HG03039 (cell line): ENCODE measurements at regions not wholly inside any gene's neighbourhood (a gene's known extent, or its start where the extent isn't known, plus 50 kb on each side); places are given as distances from the start of the nearest gene placed in this dataset.

Experiments used
- ATAC-seq: cut with Tn5 transposase; IDR thresholded peaks from one replicate; pipeline ENCODE4 v1.9.1; 2021; ENCODE audit warnings: mild to moderate bottlenecking, moderate library complexity; ENCODE audit not compliant: unreplicated experiment

DNA sequence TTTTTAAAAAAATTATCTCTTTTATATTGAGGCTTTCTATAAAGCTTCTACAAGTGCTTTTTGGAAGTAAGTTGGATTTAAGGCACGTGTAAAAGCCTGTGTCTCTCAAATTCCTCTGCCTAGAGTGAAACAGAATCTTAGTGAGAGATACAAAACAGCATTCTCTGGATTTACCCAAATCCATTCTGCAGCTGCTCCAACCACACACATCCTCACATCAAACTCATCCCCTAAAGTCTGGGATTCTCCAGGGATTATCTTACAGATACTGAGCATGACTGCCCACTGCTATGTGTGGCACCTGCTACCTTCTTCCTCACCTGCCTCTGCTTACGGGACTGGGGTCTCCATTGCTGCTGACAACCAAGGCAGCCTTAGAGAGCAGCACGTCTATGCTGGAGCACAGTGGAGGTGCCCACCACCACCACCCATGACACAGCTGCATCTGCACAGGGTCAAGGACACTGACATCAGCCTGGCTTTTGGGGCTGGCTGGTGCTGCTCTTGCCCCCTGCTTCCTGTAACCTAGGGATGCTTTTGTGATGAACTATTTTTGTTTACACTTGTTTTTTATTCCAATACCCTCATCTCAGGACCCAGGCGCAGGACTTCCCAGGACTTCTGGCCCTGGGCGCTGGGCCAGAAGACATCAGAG is 139.2 kb upstream of the NAMPT start:
- ATAC-seq: no peak

- ATAC-seq: no peak
These were observed 138.3 kb upstream of the NAMPT start for GRCh38 chr7:106423111-106423510.

DNA sequence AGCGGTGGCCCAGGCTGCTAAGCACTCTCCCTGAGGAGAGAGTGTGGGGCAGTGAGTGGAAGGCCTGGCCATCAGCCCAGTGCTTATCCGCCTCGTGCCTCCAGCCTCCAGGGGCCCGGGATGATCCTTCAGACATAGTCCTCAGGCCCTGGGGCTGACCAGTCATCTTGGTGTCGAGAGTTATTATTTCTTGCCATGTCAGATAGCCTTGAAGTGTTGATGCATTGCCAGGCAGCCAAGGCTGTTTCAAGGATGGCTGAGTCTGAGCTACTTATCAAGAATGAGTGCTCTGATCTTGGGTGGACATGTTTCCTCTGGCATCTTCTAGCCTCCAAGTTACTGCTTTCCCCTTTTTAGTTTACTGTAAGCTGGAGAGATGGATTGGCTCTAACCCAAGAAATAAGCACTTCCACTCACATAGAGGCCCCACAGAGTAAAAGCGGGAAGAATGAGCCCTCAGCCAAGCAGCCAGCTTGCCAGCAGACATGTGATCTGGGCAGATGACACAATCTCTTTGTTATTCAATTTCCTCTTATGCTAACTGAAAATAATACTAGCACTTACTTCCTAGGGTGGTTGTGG is 136.5 kb upstream of the NAMPT start:
- ATAC-seq: no peak

GRCh38 chr7:106420736-106421135 is 136.0 kb upstream of the NAMPT start:
- no peak for ATAC-seq

DNA sequence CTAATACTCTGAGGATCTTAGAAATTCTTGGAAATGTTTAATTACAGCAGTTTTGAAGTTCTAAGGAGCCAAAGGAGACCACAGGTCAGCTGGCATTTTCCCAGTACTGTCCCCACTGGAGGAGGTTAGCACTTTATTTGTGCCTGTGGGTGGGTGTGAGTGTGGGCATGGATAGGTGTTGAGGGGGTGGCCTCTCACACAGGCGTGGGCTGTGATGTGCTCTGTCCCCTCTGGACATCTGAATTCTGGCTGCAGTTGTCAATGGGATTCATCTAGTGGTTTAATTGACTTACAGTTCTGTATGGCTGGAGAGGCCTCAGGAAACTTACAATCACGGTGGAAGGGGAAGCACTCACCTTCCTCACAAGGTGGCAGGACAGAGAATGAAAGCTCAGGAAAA is 135.4 kb upstream of the NAMPT start:
- no peak for ATAC-seq

- ATAC-seq: no peak
These were observed 134.8 kb upstream of the NAMPT start for GRCh38 chr7:106419455-106420182.

GRCh38 chr7:106418526-106418925 is 133.7 kb upstream of the NAMPT start:
- no peak for ATAC-seq

DNA sequence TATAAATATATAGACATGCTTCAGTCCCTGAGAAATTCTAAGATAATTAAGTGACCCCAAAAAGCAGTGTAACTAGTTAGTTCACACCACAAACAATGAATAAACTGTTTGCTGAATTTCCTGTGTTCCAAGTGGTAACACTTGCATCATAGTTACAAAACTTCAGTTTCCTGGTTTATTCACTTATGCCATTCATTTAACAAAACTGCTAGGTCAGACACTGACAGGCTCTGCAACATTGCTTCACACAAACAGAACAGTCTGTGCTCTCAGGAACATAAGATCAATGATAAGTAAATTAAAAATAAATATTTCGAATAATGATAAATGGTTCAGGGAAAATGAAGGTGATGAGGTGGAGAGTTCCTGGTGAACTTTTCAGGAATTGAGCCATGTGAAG is 133.3 kb upstream of the NAMPT start:
- no peak for ATAC-seq

DNA sequence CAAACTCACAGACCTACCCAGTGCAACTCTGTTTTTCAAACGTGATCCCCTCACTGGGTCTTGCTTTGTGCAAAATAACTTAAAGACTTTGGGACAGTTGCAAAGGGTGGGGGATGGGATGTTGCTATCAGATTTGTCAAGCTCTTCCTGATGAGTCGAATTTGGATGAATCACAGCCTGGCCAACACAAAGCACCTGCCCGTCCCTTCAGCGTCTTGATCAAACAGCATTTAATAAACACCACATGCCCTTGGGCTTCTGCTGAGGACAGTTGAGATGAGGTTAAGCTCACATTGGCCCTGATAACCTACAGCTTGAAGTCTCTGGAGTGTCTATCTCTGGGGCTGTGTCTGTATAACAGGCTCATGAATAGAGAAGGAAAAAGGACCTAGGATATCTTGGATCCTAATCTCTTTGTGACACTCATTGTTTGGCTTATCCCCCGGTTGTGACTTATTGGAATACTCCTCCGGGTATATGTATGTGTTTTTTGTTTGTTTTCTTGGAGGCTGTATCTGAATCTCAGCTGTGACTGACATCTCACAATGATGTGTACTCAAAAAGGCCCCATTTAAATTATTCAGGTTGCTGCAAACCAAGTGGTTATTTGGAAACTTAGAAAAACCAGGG is 132.6 kb upstream of the NAMPT start:
- no peak for ATAC-seq

DNA sequence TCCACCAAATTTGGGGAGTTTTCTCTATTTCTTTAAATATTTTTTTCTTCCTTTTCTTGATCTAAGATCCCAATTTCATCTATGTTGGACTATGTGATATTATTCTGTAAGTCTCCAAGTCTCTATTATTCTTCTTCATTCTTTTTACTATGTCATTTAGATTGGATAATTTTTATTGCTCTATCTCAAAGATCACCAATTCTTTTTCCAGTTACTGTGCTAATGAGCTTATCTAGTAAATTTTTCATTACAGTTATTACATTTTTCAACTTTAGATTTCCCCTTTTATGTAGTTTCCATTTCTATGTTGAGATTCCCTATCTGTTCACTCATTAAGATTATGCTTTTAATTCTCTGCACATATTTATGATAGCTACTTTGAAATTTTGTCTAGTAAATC is 131.6 kb upstream of the NAMPT start:
- no peak for ATAC-seq

DNA sequence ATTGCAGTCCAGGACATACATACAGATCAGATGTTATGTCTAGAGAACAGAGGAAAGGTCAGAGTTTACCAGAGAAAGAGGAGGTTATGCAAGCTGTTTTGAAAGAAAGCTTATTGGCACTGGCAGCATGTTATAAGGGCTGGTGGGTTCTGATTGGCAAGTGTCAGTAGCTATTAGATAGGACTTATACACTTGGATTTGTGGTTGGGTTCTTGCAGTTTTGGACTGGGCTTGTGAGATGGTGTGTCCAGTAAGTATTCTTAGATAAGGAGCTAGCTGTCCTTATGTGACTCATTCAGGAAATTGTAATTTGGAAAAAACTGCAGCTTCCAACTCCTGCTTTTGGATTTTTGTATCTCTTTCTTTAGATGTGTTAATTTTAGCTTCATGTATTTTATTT is 130.7 kb upstream of the NAMPT start:
- no peak for ATAC-seq

GRCh38 chr7:106413446-106413845 is 128.7 kb upstream of the NAMPT start:
- ATAC-seq: no peak

- ATAC-seq: no peak
These were observed 120.9 kb upstream of the NAMPT start for GRCh38 chr7:106405697-106406141.

- ATAC-seq: no peak
These were observed 118.1 kb upstream of the NAMPT start for GRCh38 chr7:106402898-106403297.

DNA sequence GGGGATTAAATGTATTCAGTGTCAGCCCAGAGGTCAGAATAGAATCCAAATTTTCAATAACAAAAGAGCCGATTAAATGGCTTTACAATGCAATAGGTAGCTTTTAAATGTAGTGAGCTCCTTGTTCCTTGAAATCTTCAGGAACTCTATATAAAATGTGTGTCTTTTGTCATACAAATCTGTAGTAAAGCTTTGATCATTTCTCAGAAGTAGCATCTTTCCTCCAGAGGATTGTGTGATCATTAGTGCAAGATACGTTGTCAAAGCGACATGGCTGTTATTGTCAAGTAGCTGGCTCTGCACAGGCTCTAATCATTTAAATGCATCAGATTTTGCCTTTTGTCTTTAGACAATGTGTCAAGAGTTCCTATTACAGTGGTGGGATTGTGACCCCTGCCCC is 116.1 kb upstream of the NAMPT start:
- no peak for ATAC-seq

DNA sequence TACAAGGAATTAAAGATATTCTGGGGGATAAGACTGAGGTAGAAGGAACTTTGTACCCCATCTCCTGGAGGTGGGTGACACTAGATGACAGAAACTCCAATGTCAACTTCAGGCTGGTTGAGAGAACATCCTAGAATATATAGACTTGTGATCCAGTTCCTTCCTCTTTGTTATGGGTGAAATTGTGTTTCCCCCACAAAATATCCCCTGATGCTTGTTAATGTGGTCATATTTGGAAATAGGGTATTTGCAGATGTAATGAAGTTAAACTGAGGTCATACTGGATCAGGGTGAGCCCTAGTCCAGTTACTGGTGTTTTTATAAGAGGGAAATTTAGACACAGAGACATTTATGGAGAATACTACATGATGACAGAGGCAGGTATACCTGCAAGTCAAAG is 114.0 kb upstream of the NAMPT start:
- ATAC-seq: no peak

GRCh38 chr7:106397994-106398393 is 113.2 kb upstream of the NAMPT start:
- no peak for ATAC-seq

DNA sequence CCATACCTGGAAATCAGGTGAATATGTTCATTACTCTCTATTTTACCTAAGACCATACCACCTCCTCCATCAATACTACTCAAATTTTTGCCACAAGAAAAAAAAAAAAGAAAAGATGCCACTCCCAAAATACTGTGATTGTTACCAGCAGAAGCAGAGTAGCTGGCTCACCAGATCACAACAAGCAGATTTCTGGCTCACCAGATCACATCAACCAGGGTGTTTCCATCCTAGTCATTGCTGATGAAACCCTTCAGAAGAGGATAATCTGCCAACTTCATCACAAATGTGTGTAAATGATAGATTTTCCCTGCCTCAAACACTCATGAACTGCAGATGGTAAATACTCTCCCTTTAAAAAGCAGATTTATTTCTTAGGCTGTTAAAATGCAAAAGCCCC is 109.7 kb upstream of the NAMPT start:
- no peak for ATAC-seq

GRCh38 chr7:106393564-106394251 is 108.9 kb upstream of the NAMPT start:
- ATAC-seq: no peak

GRCh38 chr7:106392590-106392989 is 107.8 kb upstream of the NAMPT start:
- ATAC-seq: no peak

DNA sequence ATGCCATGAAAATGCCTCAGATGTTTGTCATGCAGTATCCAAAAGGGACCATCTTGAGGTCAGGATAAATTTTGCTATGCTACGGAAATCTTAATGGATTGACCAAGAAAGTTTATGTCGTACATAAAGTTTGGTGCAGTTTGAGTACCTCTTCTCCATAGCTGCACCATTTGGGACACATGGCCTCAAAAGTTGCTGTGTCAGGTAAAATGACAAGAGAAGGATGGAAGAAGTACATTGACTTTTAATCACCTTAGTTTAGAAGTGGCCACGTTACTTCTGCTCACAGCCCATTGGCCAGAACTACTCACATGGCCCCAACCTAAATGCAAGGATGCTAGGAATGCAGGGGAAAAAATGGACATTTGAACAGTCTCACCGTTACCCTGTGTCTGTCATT is 107.4 kb upstream of the NAMPT start:
- ATAC-seq: no peak
